Kidney epithelial cell (primary cell): ENCODE measurements at regions not wholly inside any gene's neighbourhood (a gene's known extent, or its start where the extent isn't known, plus 50 kb on each side); places are given as distances from the start of the nearest gene placed in this dataset.

Experiments used
- DNase-seq: peaks from one replicate; pipeline ENCODE4 v3.0.0-alpha.2; 2010; ENCODE audit warnings: low read depth
- H3K27me3 ChIP-seq: 2 replicates; pipeline ENCODE4 v1.6.0; 2011; ENCODE audit warnings: low read length; ENCODE audit not compliant: control insufficient read depth, insufficient read depth
- H3K36me3 ChIP-seq: 2 replicates; pipeline ENCODE4 v1.5.1; 2011; ENCODE audit warnings: low read length; ENCODE audit not compliant: control insufficient read depth, insufficient read depth
- H3K4me3 ChIP-seq: 2 replicates; pipeline ENCODE4 v1.5.1; 2011; ENCODE audit warnings: low read depth, mild to moderate bottlenecking, control low read depth, low read length
- CTCF ChIP-seq: IDR thresholded peaks from 2 replicates; pipeline ENCODE4 v1.5.1; 2011; ENCODE audit warnings: mild to moderate bottlenecking, moderate library complexity, low read length, control low read depth, inconsistent platforms; ENCODE audit not compliant: insufficient read depth, poor library complexity, severe bottlenecking

- no peaks in the 10 kb centered on the region for H3K27me3 ChIP-seq
- H3K4me3 ChIP-seq, result no peak overlapping the region
- TF ChIP-seq CTCF, result no peak
- no peaks in the 10 kb centered on the region for H3K36me3 ChIP-seq
- no peak for DNase-seq
Measured at GRCh38 chr4:57631147-57631546, 521.0 kb upstream of the IGFBP7 start.

GRCh38 chr4:57628004-57628403 lies 517.8 kb upstream of the IGFBP7 start:
- TF ChIP-seq CTCF, result no peak
- H3K36me3 ChIP-seq, result no peaks in the 10 kb centered on the region
- no peak overlapping the region for H3K4me3 ChIP-seq
- DNase-seq, result no peak
- no peaks in the 10 kb centered on the region for H3K27me3 ChIP-seq

- Histone ChIP-seq H3K27me3 (no peaks in the 10 kb centered on the region), H3K4me3 (no peak overlapping the region), H3K36me3 (no peaks in the 10 kb centered on the region)
- TF ChIP-seq CTCF, result no peak
- no peak for DNase-seq
Measured at GRCh38 chr4:57614257-57614932, 504.2 kb upstream of the IGFBP7 start.

GRCh38 chr4:57612279-57612678 lies 502.1 kb upstream of the IGFBP7 start:
- Histone ChIP-seq H3K27me3 (no peaks in the 10 kb centered on the region), H3K36me3 (no peaks in the 10 kb centered on the region), H3K4me3 (no peak overlapping the region)
- DNase-seq, result no peak
- TF ChIP-seq CTCF, result peak; percentile 27

GRCh38 chr4:57607566-57608180 lies 497.5 kb upstream of the IGFBP7 start:
- H3K27me3 ChIP-seq, result no peaks in the 10 kb centered on the region
- no peak overlapping the region for H3K4me3 ChIP-seq
- H3K36me3 ChIP-seq, result no peaks in the 10 kb centered on the region
- DNase-seq, result peak; percentile 16
- no peak for TF ChIP-seq CTCF

- no peak for DNase-seq
- Histone ChIP-seq H3K27me3 (no peaks in the 10 kb centered on the region), H3K4me3 (no peak overlapping the region), H3K36me3 (no peaks in the 10 kb centered on the region)
- no peak for TF ChIP-seq CTCF
Measured at GRCh38 chr4:57605376-57605775, 495.2 kb upstream of the IGFBP7 start.
